Epidermal melanocyte (primary cell): ENCODE measurements at regions not wholly inside any gene's neighbourhood (a gene's known extent, or its start where the extent isn't known, plus 50 kb on each side); places are given as distances from the start of the nearest gene placed in this dataset.
"Not testable (repeated sequence)": the region's sequence is repeated elsewhere in the genome, so short reads cannot be mapped to it uniquely, and the experiment has no call there.

Experiments used
- DNase-seq: peaks from one replicate; pipeline ENCODE4 v3.0.0; 2011; ENCODE audit warnings: low spot score; ENCODE audit not compliant: insufficient read length

- DNase-seq, result no peak
Measured at GRCh38 chr3:33919312-33920120, 121.1 kb downstream of the PDCD6IP start.

DNA sequence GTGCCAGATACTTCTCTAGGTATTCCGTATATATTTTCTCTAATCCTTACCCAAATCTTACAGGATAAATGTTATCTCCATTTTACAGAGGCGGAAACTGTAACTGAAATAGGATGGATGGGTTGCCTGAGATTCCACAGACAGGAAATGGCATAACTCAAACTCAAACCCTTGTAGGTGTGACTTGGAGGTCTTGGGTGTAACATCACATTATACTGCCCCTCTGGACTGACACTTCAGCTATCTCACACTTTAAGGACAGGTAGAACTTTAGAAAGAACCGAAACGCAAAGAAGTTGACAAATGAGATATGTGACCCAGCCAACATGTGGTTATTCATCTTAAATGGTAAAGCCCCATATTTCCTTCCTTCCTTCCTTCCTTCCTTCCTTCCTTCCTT, 122.1 kb downstream of the PDCD6IP start:
- no peak for DNase-seq

DNA sequence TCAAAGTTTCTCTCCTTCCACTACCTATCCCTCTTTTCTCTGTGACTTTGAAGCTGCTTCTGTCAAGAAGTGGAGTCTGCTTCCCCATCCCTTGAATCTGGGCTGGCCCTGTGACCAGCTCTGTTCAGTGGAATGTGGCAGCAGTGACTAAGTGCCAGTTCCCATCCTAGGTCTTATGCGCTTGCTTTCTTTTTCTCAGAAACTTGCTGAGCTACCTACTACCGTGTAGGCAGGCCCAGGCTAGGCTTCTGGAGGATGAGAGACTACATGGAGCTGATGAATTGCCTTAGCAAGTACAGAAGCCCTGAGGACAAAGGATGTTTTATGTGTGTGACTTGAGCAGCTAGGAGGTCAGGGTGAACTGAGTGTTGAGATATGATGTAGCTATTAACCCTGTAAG, 123.2 kb downstream of the PDCD6IP start:
- no peak for DNase-seq

- DNase-seq, result no peak
Measured at GRCh38 chr3:33926998-33927605, 128.7 kb downstream of the PDCD6IP start.

DNA sequence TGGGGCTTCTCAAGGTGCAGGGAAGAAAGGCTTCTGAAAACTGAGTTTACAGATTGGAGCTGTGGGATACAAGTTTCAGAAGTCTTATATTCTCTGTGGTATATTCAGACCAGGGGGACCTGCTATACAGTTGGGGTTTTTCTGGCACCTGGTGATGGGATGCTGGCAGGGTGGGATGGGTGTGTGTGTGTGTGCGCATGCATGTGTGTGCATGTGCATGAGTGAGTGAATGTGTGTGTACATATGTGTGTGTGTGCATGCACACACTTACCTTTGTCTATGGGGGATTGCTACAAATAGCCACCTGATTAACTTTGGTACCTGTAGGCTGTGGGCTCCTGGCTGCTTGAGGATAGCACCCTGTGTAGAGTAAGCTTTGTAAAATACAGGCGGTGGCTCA, 131.4 kb downstream of the PDCD6IP start:
- DNase-seq, result no peak

DNA sequence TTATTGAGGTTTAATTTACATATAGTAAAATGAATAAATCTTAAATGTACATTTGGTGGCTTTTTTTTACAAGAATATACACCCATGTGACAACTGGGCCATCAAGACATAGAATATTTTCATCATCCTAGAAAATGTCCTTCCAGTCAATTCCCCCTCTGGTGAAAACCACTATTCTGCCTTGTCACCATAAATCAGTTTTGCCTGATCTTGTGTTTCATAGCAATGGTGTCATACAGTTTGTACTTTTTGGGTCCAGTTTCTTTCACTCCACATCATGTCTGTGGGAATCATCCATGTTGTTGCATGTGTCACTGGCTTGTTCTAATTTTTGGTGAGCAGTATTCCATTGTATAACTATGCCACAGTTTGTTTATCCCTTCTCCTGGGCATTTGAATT, 133.1 kb downstream of the PDCD6IP start:
- no peak for DNase-seq

GRCh38 chr3:33932010-33932764, 133.8 kb downstream of the PDCD6IP start:
- DNase-seq, result no peak

GRCh38 chr3:33936171-33936920, 137.9 kb downstream of the PDCD6IP start:
- DNase-seq, result no peak

- DNase-seq, result no peak
Measured at GRCh38 chr3:33936921-33937525, 138.6 kb downstream of the PDCD6IP start.

DNA sequence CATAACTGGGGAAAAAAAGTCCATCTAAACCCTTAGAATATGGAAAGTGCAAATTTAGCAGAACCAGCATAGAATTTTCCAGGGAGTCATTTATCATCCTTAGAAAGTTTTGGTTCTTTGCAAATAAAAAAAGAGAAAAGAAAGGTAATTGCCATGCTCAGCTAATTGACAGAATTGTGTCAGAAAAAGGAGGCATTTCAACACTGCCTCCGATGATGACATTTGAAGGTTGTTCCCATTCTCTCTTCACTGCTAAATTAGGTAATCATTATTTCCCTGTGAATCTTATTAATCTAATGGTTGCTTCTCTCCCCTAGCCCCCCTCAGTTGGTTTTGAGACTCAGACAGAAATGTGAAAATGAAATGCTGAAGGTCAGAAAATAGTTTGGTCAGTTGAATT, 139.2 kb downstream of the PDCD6IP start:
- DNase-seq, result no peak

DNA sequence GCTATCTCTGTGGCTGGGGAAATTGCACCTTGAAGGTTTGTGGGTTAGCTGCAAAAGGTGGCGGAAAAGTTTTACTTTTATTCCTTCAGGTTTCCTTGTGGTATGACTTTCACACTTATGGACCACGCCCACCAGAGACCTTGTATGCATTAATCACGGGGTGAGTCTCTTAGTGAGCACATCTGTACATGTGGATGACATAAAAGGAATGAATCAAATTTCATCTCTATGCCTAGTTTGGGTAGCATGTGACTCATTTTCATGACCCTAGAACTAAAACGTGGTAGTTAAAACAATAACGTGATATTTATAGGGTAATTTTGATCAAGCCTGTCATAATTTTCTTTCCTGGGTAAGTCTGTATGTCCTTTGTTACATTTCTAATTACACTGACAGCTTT, 141.7 kb downstream of the PDCD6IP start:
- no peak for DNase-seq

DNA sequence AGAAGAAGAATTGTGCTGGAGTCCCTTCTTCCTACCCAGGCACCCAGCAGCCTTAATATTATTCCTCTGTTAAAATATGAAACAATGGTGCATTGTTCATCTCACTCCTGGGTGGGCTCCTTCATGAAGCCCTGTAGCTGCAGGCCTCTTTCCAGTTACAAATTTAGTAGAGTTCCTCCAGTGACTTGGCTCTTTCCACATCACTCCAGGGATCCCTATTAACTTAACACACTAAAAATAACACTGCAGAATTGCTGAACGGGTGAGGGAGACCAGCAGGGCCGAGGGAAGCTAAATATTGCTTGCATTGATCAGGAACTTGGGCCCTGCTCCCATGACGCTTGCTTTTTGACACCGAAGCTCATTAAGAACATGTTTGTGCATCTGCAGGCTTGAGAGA, 142.3 kb downstream of the PDCD6IP start:
- DNase-seq, result no peak

GRCh38 chr3:33941804-33942203, 143.4 kb downstream of the PDCD6IP start:
- no peak for DNase-seq

- DNase-seq, result no peak
Measured at GRCh38 chr3:33942483-33943150, 144.2 kb downstream of the PDCD6IP start.

- no peak for DNase-seq
Measured at GRCh38 chr3:33943277-33943676, 144.8 kb downstream of the PDCD6IP start.

DNA sequence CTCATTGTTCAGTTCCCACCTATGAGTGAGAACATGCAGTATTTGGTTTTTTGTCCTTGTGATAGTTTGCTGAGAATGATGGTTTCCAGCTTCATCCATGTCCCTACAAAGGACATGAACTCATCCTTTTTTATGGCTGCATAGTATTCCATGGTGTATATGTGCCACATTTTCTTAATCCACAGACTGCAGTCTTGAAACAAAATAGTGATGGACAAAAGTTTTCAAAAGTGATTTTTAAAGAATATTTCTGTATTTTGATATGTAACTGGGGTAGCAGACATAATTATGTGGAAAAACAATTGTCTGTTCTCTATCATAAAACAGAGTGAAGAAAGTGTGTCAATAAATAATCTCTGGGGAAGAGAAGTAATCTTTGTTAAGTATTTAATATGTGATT, 148.2 kb downstream of the PDCD6IP start:
- not testable (repeated sequence) for DNase-seq

- no peak for DNase-seq
Measured at GRCh38 chr3:33947272-33948195, 149.1 kb downstream of the PDCD6IP start.

GRCh38 chr3:33949074-33949473, 150.6 kb downstream of the PDCD6IP start:
- DNase-seq, result no peak

DNA sequence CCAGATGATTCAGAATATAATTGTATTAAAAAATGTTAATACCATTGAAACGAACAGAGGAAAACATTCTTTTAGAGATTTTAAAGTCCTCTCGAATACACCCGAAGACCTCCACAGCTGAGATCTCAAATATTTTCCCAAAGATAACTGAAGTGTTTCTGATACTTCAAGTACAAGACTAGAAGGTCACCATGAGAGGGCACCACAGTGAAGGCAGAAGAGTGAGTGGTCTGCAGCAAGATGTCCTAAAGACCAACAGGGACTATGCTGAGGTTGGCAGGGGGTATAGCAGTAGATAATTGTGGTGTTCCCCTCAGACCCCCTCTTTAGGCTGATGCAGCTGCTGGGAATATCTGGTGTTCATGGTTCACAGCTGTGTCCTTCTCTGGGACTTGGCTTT, 156.5 kb downstream of the PDCD6IP start:
- no peak for DNase-seq

GRCh38 chr3:33956206-33956605, 157.8 kb downstream of the PDCD6IP start:
- no peak for DNase-seq
